ENCODE measurements at regions not wholly inside any gene's neighbourhood (a gene's known extent, or its start where the extent isn't known, plus 50 kb on each side); places are given as distances from the start of the nearest gene placed in this dataset.

- no peaks in the 10 kb centered on the region for H3K9me3 Mint-ChIP-seq
- Histone ChIP-seq H3K4me3 (ENCODE audit: low read length) (no peak overlapping the region), H3K27ac (ENCODE audit: low read length) (no peak overlapping the region), H3K36me3 (ENCODE audit: control insufficient read depth, insufficient read depth, low read length) (no peaks in the 10 kb centered on the region), H3K4me1 (ENCODE audit: control insufficient read depth, insufficient read depth, low read length) (no peaks in the 10 kb centered on the region), H3K9me3 (ENCODE audit: control insufficient read depth, insufficient read depth, low read length) (no peaks in the 10 kb centered on the region), H3K27me3 (ENCODE audit: control insufficient read depth, insufficient read depth, low read length) (no peaks in the 10 kb centered on the region)
- no peak for ATAC-seq
- no peak overlapping the region for H3K27ac Mint-ChIP-seq
- WGBS (ENCODE audit: insufficient coverage): 80% methylated on average over 7 of the region's 7 CpGs
- TF ChIP-seq, protein P1, sequence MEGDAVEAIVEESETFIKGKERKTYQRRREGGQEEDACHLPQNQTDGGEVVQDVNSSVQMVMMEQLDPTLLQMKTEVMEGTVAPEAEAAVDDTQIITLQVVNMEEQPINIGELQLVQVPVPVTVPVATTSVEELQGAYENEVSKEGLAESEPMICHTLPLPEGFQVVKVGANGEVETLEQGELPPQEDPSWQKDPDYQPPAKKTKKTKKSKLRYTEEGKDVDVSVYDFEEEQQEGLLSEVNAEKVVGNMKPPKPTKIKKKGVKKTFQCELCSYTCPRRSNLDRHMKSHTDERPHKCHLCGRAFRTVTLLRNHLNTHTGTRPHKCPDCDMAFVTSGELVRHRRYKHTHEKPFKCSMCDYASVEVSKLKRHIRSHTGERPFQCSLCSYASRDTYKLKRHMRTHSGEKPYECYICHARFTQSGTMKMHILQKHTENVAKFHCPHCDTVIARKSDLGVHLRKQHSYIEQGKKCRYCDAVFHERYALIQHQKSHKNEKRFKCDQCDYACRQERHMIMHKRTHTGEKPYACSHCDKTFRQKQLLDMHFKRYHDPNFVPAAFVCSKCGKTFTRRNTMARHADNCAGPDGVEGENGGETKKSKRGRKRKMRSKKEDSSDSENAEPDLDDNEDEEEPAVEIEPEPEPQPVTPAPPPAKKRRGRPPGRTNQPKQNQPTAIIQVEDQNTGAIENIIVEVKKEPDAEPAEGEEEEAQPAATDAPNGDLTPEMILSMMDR (IDR thresholded peaks at IDR 0.05): no peak
- H3K36me3 Mint-ChIP-seq: no peaks in the 10 kb centered on the region
- no peak overlapping the region for H3K4me3 Mint-ChIP-seq
- peaks cover 11 to 45% of the 10 kb centered on the region in 2 donors for H3K27me3 Mint-ChIP-seq (ENCODE audit: low read depth in 2 of 2)
- intact Hi-C loops (cut with micrococcal nuclease): no loop called here
- DNase-seq: no peak
- no peaks in the 10 kb centered on the region for H3K4me1 Mint-ChIP-seq
Observed at GRCh38 chr1:55352080-55352810, 137.1 kb upstream of the USP24 start.

GRCh38 chr1:55348356-55348755 is 133.2 kb upstream of the USP24 start:
- TF ChIP-seq, protein P1 (IDR thresholded peaks at IDR 0.05): no peak
- ATAC-seq (no peak), DNase-seq (no peak)
- no peaks in the 10 kb centered on the region for H3K9me3 Mint-ChIP-seq
- H3K4me3 ChIP-seq (ENCODE audit: low read length): no peak overlapping the region
- H3K27ac ChIP-seq (ENCODE audit: low read length): no peak overlapping the region
- H3K36me3 Mint-ChIP-seq: no peaks in the 10 kb centered on the region
- peaks cover 7 to 22% of the 10 kb centered on the region in 2 donors for H3K27me3 Mint-ChIP-seq (ENCODE audit: low read depth in 2 of 2)
- no peaks in the 10 kb centered on the region for H3K9me3 ChIP-seq (ENCODE audit: control insufficient read depth, insufficient read depth, low read length)
- H3K4me1 Mint-ChIP-seq: no peaks in the 10 kb centered on the region
- H3K36me3 ChIP-seq (ENCODE audit: control insufficient read depth, insufficient read depth, low read length): no peaks in the 10 kb centered on the region
- no peak overlapping the region for H3K4me3 Mint-ChIP-seq
- no peak overlapping the region for H3K27ac Mint-ChIP-seq
- H3K27me3 ChIP-seq (ENCODE audit: control insufficient read depth, insufficient read depth, low read length): no peaks in the 10 kb centered on the region
- intact Hi-C loops (cut with micrococcal nuclease): no loop called here
- no peaks in the 10 kb centered on the region for H3K4me1 ChIP-seq (ENCODE audit: control insufficient read depth, insufficient read depth, low read length)
- 29% methylated on average over 1 of the region's 1 CpG for whole genome bisulfite sequencing (ENCODE audit: insufficient coverage)

DNA sequence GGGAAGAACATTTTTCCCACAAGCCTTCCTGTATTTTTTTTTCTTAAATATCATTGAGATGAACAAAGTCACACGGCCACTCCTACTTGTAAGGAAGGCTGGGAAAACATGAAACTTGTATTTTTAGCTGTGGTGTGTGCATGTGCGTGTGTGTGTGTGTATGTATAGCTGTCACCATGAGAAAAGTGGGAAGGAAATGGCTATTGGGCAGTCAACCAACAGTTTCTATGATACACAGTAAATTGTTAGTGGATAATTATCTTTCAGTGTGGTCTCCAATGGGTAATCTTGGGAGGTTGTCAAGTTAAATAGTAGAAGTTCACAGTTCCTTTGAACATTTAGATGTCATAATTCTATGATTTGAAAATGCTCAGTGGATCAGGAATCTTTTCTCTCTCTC is 132.7 kb upstream of the USP24 start:
- no peak overlapping the region for H3K27ac ChIP-seq (ENCODE audit: low read length)
- Mint-ChIP-seq H3K9me3 (no peaks in the 10 kb centered on the region), H3K4me3 (no peak overlapping the region), H3K27ac (no peak overlapping the region), H3K36me3 (no peaks in the 10 kb centered on the region), H3K27me3 (ENCODE audit: low read depth in 2 of 2) (peaks cover 11 to 22% of the 10 kb centered on the region in 2 donors), H3K4me1 (no peaks in the 10 kb centered on the region)
- H3K9me3 ChIP-seq (ENCODE audit: control insufficient read depth, insufficient read depth, low read length): no peaks in the 10 kb centered on the region
- intact Hi-C loops (cut with micrococcal nuclease): no loop called here
- no peak for ATAC-seq
- no peaks in the 10 kb centered on the region for H3K4me1 ChIP-seq (ENCODE audit: control insufficient read depth, insufficient read depth, low read length)
- no peak for DNase-seq
- H3K27me3 ChIP-seq (ENCODE audit: control insufficient read depth, insufficient read depth, low read length): no peaks in the 10 kb centered on the region
- no peaks in the 10 kb centered on the region for H3K36me3 ChIP-seq (ENCODE audit: control insufficient read depth, insufficient read depth, low read length)
- 85% methylated on average over 1 of the region's 2 CpGs for WGBS (ENCODE audit: insufficient coverage)
- TF ChIP-seq, protein P1 (IDR thresholded peaks at IDR 0.05): no peak
- no peak overlapping the region for H3K4me3 ChIP-seq (ENCODE audit: low read length)

DNA sequence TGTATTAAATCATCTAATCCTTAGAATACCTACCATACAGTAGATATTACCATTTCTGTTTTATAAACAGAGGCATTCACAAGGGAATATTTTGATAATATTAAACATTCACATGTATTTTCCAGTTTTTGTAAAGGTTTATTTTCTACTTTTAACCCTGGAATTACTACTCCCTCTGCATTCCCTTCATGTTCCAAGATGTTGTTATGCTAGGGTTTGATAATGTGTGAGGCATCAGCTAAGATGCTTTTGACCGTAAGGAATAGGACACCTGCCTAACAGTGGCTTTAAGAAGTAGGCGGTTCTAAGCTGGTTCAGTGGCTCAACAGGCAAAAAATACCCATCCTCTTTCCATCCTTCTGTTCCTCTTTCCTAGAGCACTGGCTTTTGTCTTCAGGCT is 131.9 kb upstream of the USP24 start:
- Mint-ChIP-seq H3K9me3 (no peaks in the 10 kb centered on the region), H3K4me3 (no peak overlapping the region), H3K27ac (no peak overlapping the region), H3K4me1 (no peaks in the 10 kb centered on the region), H3K36me3 (no peaks in the 10 kb centered on the region), H3K27me3 (ENCODE audit: low read depth in 2 of 2) (peaks cover 13 to 22% of the 10 kb centered on the region in 2 donors)
- WGBS (ENCODE audit: insufficient coverage): 97% methylated on average over 2 of the region's 2 CpGs
- Histone ChIP-seq H3K27me3 (ENCODE audit: control insufficient read depth, insufficient read depth, low read length) (no peaks in the 10 kb centered on the region), H3K27ac (ENCODE audit: low read length) (no peak overlapping the region), H3K36me3 (ENCODE audit: control insufficient read depth, insufficient read depth, low read length) (no peaks in the 10 kb centered on the region), H3K4me3 (ENCODE audit: low read length) (no peak overlapping the region), H3K9me3 (ENCODE audit: control insufficient read depth, insufficient read depth, low read length) (no peaks in the 10 kb centered on the region), H3K4me1 (ENCODE audit: control insufficient read depth, insufficient read depth, low read length) (no peaks in the 10 kb centered on the region)
- no peak for ATAC-seq
- TF ChIP-seq, protein P1 (IDR thresholded peaks at IDR 0.05): no peak
- intact Hi-C loops (cut with micrococcal nuclease): no loop called here
- no peak for DNase-seq
